ENCODE measurements at regions not wholly inside any gene's neighbourhood (a gene's known extent, or its start where the extent isn't known, plus 50 kb on each side); places are given as distances from the start of the nearest gene placed in this dataset.

- no peak for DNase-seq
Observed at GRCh38 chrX:98380556-98380955, 1496.8 kb downstream of the RPA4 start.

GRCh38 chrX:98398542-98398941, 1514.8 kb downstream of the RPA4 start:
- DNase-seq: no peak

- no peak for DNase-seq
Observed at GRCh38 chrX:98405376-98405775, 1521.7 kb downstream of the RPA4 start.

GRCh38 chrX:98407584-98407983, 1523.9 kb downstream of the RPA4 start:
- no peak for DNase-seq

- no peak for DNase-seq
Observed at GRCh38 chrX:98409867-98410266, 1526.2 kb downstream of the RPA4 start.

GRCh38 chrX:98412058-98412457, 1528.3 kb downstream of the RPA4 start:
- DNase-seq: no peak

GRCh38 chrX:98422536-98422935, 1538.8 kb downstream of the RPA4 start:
- DNase-seq: no peak

- no peak for DNase-seq
Observed at GRCh38 chrX:98432413-98432812, 1548.7 kb downstream of the RPA4 start.

GRCh38 chrX:98448524-98448923, 1564.8 kb downstream of the RPA4 start:
- no peak for DNase-seq

- DNase-seq: no peak
Observed at GRCh38 chrX:98452456-98452855, 1568.7 kb downstream of the RPA4 start.

- no peak for DNase-seq
Observed at GRCh38 chrX:98459669-98460068, 1576.0 kb downstream of the RPA4 start.

- DNase-seq: no peak
Observed at GRCh38 chrX:98480606-98481005, 1596.9 kb downstream of the RPA4 start.

- DNase-seq: no peak
Observed at GRCh38 chrX:98481636-98482035, 1597.9 kb downstream of the RPA4 start.

GRCh38 chrX:98490670-98491069, 1607.0 kb downstream of the RPA4 start:
- DNase-seq: no peak

GRCh38 chrX:98501426-98501825, 1617.7 kb downstream of the RPA4 start:
- no peak for DNase-seq

- no peak for DNase-seq
Observed at GRCh38 chrX:98506907-98507306, 1623.2 kb downstream of the RPA4 start.

- DNase-seq: no peak
Observed at GRCh38 chrX:98514032-98514431, 1630.3 kb downstream of the RPA4 start.

GRCh38 chrX:98516120-98516519, 1632.4 kb downstream of the RPA4 start:
- no peak for DNase-seq

- no peak for DNase-seq
Observed at GRCh38 chrX:98523026-98523425, 1639.3 kb downstream of the RPA4 start.

GRCh38 chrX:98523521-98523920, 1639.8 kb downstream of the RPA4 start:
- DNase-seq: no peak

GRCh38 chrX:98548519-98548918, 1664.8 kb downstream of the RPA4 start:
- no peak for DNase-seq

- DNase-seq: no peak
Observed at GRCh38 chrX:98568795-98569194, 1685.1 kb downstream of the RPA4 start.

GRCh38 chrX:98605941-98606340, 1722.2 kb downstream of the RPA4 start:
- no peak for DNase-seq

- no peak for DNase-seq
Observed at GRCh38 chrX:98607739-98608138, 1724.0 kb downstream of the RPA4 start.

- no peak for DNase-seq
Observed at GRCh38 chrX:98627645-98628044, 1743.9 kb downstream of the RPA4 start.

GRCh38 chrX:98637451-98637850, 1753.7 kb downstream of the RPA4 start:
- DNase-seq: no peak

All from right hindlimb (tissue), 1 donor.